ENCODE measurements at regions not wholly inside any gene's neighbourhood (a gene's known extent, or its start where the extent isn't known, plus 50 kb on each side); places are given as distances from the start of the nearest gene placed in this dataset.

- TF ChIP-seq CTCF (IDR thresholded peaks at IDR 0.05), result no peak
- H3K27me3 Mint-ChIP-seq (ENCODE audit: low read depth, poor library complexity), result peaks cover 4% of the 10 kb centered on the region
- H3K4me1 Mint-ChIP-seq, result peaks cover 30% of the 10 kb centered on the region
- DNase-seq, result no peak
- no peak overlapping the region for H3K27ac Mint-ChIP-seq
- H3K9me3 Mint-ChIP-seq, result peaks cover 27% of the 10 kb centered on the region
- peaks cover 3% of the 10 kb centered on the region for H3K36me3 Mint-ChIP-seq (ENCODE audit: low read depth)
- H3K4me3 Mint-ChIP-seq, result no peak overlapping the region
Measured at GRCh38 chr13:50309882-50310594, 294.8 kb downstream of the KCNRG start.

- no peak for TF ChIP-seq CTCF (IDR thresholded peaks at IDR 0.05)
- no peaks in the 10 kb centered on the region for H3K36me3 Mint-ChIP-seq (ENCODE audit: low read depth)
- H3K4me1 Mint-ChIP-seq, result peaks cover 30% of the 10 kb centered on the region
- no peak overlapping the region for H3K4me3 Mint-ChIP-seq
- DNase-seq, result no peak
- H3K27me3 Mint-ChIP-seq (ENCODE audit: low read depth, poor library complexity), result peaks cover 4% of the 10 kb centered on the region
- no peak overlapping the region for H3K27ac Mint-ChIP-seq
- H3K9me3 Mint-ChIP-seq, result peaks cover 20% of the 10 kb centered on the region
Measured at GRCh38 chr13:50310734-50311133, 295.5 kb downstream of the KCNRG start.

GRCh38 chr13:50318887-50319286 lies 303.6 kb downstream of the KCNRG start:
- Mint-ChIP-seq H3K9me3 (peaks cover 9% of the 10 kb centered on the region), H3K4me3 (no peak overlapping the region), H3K27ac (no peak overlapping the region), H3K27me3 (ENCODE audit: low read depth, poor library complexity) (no peaks in the 10 kb centered on the region), H3K4me1 (peaks cover 13% of the 10 kb centered on the region), H3K36me3 (ENCODE audit: low read depth) (peaks cover 7% of the 10 kb centered on the region)
- no peak for DNase-seq
- no peak for TF ChIP-seq CTCF (IDR thresholded peaks at IDR 0.05)

- Mint-ChIP-seq H3K4me1 (peaks cover 8% of the 10 kb centered on the region), H3K4me3 (no peak overlapping the region), H3K9me3 (peaks cover 15% of the 10 kb centered on the region), H3K27ac (no peak overlapping the region), H3K36me3 (ENCODE audit: low read depth) (peaks cover 13% of the 10 kb centered on the region), H3K27me3 (ENCODE audit: low read depth, poor library complexity) (no peaks in the 10 kb centered on the region)
- DNase-seq, result no peak
- TF ChIP-seq CTCF (IDR thresholded peaks at IDR 0.05), result no peak
Measured at GRCh38 chr13:50319635-50320255, 304.5 kb downstream of the KCNRG start.

GRCh38 chr13:50320271-50320862 lies 305.1 kb downstream of the KCNRG start:
- DNase-seq, result no peak
- no peak for TF ChIP-seq CTCF (IDR thresholded peaks at IDR 0.05)
- Mint-ChIP-seq H3K27me3 (ENCODE audit: low read depth, poor library complexity) (peaks cover 2% of the 10 kb centered on the region), H3K27ac (no peak overlapping the region), H3K9me3 (peaks cover 18% of the 10 kb centered on the region), H3K4me3 (no peak overlapping the region), H3K36me3 (ENCODE audit: low read depth) (peaks cover 16% of the 10 kb centered on the region), H3K4me1 (peaks cover 8% of the 10 kb centered on the region)

All from nephron progenitor cell (in vitro differentiated cells).